ENCODE measurements at regions not wholly inside any gene's neighbourhood (a gene's known extent, or its start where the extent isn't known, plus 50 kb on each side); places are given as distances from the start of the nearest gene placed in this dataset.
"Not testable (repeated sequence)": the region's sequence is repeated elsewhere in the genome, so short reads cannot be mapped to it uniquely, and the experiment has no call there.

DNA sequence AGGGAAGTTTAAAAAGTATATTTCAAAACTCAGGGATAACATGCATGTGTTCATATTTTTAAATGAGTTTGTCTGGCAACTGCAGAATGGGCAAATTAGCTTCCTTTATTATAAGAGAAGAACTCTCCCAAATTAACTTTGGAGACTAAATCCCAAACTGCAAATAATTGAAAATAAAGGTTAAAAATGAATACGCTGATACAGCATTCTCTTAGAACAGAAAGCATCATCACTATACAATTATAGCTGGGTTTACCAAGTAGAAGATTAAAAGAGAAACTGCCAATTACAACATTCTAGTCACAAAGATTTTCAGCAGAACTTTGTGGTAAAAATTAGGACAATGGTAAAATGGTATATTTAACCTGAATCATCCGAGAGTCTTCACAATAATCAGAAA is 73.3 kb downstream of the OLFM4 start:
- DNase-seq = no peak

DNA sequence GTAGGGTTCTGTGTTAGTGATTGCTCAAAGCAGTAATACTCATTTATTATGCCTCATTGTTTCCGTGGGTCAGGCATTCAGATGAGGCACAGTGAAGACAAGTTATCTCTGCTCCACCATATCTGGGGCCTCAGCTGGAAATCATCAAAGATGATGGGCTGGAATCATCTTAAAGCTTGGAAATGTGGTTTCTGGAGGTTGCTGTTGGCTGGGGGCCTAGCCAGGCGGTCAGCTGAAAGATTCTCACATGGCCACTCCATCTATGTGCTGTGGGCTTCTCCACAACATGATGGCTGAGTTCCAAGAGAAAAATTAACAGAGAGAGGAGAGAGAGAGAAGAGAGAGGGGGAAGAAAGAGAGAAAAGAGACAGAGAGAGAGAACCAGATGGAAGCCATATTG is 75.5 kb downstream of the OLFM4 start:
- no peak for DNase-seq

DNA sequence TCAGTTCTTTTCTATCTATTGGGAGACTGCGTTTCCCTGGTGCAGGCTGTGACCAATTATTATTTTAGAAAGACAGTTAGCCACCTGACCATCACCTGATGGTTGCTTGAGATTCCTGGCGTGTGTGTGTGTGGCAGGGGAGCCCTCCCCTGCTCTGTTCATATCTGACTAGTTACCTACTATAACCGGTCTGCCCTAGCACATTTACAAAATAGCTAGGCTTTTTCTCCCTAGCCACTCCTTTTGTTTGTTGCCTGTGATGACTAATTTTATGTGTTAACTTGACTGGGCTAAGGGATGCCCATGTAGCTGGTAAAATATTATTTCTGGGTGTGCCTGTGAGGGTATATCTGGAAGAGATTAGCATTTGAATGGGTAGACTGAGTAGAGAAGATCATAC is 76.9 kb downstream of the OLFM4 start:
- no peak for DNase-seq

DNA sequence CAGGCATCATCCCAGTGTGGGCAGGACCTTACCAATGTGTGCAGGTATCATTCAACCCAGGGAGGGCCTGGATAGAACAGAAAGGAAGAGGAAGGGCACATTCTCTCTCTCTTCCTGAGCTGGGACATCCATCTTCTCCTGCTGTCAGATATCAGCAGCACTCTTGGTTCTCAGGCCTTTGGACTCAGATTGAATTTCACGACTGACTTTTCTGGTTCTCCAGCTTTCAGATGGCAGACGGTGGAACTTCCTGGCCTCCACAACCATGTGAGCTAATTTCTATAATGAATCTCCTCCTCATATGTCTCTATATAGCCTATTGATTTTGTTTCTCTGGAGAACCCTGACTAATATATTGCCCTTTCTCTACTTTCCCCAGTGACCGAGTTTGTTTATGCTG is 77.3 kb downstream of the OLFM4 start:
- no peak for DNase-seq

- no peak for DNase-seq
Measured at GRCh38 chr13:53110181-53110580, 81.6 kb downstream of the OLFM4 start.

DNA sequence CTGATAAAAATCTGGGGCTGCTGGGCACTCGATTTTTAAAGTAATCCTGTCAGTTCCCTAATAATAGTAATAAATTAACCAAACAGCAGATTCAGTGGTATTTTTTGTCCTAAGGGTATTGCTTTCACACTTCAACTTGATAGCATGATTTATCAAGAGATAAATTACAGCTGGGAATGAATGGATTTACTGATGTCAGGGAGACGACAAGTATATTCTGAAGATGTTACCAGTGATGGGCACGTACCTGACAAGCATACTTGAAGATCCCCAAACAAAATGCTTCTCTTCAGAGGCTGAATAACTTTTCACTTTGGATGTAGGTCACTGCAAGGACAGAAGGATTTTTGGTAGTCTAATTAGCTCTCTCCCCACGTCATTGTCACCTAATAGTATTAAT is 82.0 kb downstream of the OLFM4 start:
- no peak for DNase-seq

GRCh38 chr13:53112522-53112921 is 83.9 kb downstream of the OLFM4 start:
- DNase-seq = no peak

GRCh38 chr13:53117048-53117447 is 88.4 kb downstream of the OLFM4 start:
- not testable (repeated sequence) for DNase-seq

DNA sequence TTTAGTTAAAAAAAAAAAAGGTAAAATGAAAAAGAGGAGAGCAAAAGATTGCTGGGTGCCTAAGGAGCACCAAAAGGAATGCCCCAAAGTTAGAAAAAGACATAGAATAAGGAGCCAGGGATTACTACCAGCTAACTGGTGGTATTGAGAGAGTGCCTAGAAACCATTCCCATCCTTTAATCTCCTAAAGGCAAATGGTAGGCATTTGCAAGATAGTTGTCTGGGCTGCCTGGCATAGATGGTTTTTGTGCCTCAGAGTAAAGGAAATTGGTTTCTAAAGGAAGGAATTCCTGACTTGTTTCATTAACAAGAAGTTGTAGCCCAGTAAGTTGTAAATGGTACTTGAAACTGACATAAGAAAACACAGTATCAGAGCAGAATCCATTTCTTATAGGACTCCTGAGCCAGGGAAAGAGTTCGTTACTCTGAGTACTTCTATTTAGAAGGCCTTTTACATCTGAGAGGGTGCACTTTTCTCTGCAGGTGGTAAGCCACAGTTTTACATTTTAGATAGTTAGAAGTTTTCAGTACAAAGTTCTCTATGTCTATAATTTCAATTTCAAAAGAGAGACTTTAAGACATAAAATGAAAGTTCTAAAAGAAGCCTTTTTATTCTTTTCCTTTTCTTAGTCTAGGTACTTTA is 92.6 kb downstream of the OLFM4 start:
- DNase-seq = no peak

DNA sequence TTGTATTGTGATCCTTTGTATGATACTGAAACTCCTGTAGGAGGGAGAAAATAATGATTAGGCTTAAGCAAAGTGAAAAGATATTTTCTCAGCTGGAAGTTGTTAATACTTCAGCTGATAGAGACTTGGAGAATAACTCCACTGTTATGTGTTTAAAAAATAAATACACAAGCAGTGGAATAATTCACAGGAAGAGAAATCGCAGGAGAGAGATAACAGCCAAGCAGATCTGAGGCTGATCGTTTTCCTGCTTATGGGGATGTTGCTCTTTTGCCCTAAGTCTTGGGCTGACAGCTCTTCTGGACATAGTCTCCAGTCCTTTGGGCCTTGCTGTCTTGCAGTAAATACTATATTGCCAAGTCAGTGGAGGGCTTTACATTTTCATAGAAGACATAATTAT is 93.3 kb downstream of the OLFM4 start:
- DNase-seq = no peak

DNA sequence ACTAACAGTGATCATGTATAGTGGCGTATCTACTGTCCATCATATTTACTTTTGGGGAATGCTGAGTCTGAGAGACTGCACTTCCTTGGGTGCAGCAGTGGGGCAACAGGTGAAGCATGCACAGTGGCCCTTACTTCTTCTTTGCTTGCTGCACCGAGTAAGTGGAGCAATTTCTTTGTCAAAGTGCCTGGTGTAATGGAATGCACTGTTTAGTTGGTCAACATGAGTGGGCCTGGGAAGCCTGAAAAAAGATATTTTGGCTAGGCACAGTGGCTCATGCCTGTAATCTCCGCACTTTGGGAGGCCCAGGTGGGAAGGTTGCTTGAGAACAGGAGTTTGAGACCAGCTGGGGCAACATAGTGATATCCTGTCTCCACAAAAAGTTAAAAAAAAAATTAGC is 94.9 kb downstream of the OLFM4 start:
- no peak for DNase-seq

GRCh38 chr13:53124623-53125022 is 96.0 kb downstream of the OLFM4 start:
- no peak for DNase-seq

- no peak for DNase-seq
Measured at GRCh38 chr13:53126841-53127245, 98.2 kb downstream of the OLFM4 start.

DNA sequence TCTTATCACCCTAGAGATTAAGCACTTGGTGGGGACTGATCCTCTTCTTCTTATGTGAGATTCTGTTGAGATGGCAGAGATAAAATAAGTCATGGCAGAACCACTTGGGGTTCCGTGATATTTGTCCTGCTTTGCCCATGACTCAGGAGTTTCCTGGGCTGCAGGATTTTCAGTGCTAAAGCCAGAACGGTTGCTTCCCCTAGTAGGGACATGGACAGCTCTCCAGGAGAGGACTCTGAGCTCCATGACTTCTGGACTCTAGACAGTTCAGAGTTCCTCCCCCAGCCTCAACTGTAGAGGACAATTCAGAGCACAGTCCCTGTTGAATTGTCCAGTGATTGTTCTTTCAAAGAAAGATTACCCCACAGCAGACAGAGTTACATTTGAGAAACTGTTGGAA is 98.8 kb downstream of the OLFM4 start:
- DNase-seq = no peak

DNA sequence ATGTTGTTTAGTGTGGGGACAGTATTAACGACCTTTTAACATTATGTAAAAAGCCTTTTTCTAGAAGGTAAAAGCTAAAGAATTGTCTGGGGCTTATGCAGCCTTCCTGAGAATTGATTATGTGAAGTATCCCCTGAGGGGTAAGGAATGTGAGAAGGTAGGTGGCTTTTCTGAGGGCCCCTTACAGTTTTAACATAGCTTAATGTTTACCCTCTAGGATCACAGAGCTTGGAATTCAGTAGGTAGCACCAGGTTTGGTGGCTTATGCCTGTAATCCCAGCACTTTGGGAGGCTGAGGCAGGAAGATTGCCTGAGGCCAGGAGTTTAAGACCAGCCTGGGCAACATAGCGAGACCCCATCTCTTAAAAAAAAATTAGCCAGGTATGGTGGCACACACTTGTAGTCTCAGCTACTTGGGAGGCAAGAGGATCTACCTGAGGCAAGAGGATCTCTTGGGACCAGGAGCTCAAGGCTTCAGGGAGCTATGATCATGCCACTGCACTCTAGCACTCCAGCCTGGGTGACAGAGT is 101.3 kb downstream of the OLFM4 start:
- DNase-seq = no peak

DNA sequence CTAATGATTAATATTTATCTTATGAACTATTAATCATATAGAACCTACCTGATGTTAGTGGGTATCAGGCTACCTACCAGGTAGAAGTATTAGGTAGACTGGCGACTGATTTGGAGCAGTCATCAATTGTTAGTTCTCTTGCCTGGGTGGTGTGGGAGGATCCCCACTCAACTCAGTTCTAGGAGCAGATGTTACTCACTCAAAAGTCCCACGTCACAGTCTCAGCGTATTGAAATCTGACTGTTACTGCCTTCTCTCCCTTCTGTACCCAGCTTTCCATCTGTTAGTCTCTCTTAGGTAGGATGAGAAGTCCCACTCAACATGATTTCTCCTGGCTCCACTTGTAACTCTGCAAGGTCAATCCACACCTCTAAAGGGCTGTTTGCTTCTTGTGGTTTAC is 102.7 kb downstream of the OLFM4 start:
- no peak for DNase-seq

- no peak for DNase-seq
Measured at GRCh38 chr13:53135301-53135700, 106.7 kb downstream of the OLFM4 start.

DNA sequence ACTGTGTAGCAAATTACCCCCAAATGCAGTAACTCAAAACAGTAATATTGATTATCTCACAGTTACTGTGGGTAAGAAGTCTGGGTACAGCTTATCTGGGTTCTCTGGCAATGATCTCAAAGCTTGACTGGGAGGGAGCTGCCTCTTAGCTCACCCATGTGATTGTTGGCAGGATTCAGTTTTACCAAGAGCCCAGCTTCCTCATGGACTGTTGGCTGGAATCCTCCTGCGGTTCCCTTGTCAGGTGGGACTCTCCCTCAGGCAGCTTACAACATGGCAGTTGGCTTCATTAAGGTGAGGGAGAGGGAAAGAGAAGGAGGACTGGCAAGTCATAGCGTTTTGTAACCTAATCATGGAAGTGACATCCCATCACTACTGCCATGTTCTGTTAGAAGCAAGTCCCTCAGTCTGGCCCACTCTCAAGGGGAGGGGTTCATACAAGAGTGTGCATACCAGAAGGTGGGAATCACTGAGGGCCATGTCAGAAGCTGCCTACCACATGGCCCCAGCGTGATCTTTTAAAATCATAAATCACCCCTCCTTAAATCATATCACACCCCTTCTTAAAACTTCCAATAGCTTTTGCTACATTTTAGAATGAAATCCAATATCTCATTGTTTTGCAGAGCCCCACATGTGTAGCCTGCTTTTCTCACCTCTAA is 108.1 kb downstream of the OLFM4 start:
- no peak for DNase-seq

DNA sequence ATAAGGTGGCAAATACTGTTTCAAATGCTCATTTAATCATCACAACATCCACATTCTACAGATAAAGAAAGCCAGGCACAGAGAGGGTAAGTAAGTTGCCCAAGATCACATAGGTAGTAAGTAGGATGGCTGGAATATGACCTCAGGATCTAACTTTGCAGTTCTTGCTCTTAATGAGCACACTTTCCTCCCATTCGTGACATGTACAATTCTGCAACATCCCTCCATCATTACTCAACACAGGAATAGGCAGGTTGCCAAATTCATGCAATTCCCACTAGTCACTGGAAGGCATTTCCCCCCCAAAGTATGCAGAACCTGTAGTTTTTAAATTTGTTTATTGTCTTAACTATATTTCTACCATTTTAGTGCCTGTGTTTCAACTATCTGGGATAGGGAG is 109.2 kb downstream of the OLFM4 start:
- DNase-seq = no peak

- no peak for DNase-seq
Measured at GRCh38 chr13:53138376-53139036, 109.9 kb downstream of the OLFM4 start.

DNA sequence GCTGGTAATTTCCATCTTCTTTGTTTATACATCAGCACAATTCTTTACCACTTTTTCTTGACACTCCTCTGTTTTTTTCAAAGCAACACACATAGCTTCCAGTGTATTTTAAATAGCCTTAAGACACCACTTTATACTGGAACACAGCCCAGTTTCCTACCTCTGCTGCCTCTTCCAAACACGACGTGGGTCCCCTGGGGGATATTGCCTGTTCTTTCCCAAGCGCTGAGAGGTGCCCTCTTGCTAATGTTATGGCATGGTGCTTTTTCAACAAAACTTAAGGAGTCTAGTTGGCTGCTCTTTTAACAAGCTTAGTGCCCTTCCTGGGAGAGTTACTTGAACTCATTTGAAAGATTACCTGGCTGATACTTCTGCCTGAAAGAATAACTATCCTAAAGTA is 112.7 kb downstream of the OLFM4 start:
- DNase-seq = no peak

GRCh38 chr13:53142306-53142705 is 113.7 kb downstream of the OLFM4 start:
- DNase-seq = no peak

DNA sequence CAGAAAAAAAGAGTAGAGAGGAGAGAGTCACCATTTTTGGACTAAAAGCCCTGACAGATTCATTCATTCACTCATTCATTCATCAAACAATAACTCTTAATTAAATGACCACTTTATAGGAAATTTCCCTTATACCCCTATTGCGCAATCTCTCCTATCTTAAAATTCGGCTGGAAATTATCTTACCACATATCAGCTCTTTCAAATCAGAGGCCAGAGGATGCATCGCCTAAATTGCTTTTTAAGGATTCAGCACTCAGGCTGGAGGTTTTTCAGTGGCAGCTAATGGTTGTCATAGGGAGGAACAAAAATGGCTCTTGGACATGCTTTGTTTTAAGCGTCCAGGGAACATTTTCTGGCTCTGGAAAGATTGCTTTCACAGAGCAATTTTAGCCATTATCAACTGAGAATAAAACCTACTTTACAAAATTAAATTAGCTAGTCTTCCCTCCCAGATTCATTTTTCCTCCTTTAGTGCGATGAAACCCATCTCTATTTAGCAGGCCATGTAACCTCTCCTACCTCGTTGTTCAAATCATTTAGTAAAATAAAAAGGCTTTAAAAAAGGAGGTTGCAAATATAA is 115.2 kb downstream of the OLFM4 start:
- no peak for DNase-seq

- no peak for DNase-seq
Measured at GRCh38 chr13:53144826-53145225, 116.2 kb downstream of the OLFM4 start.
